HEK293T (cell line): ENCODE measurements at regions not wholly inside any gene's neighbourhood (a gene's known extent, or its start where the extent isn't known, plus 50 kb on each side); places are given as distances from the start of the nearest gene placed in this dataset.

Source experiments
- BHLHE40 ChIP-seq: fragments of 450-650 bp; IDR thresholded peaks from 2 replicates; pipeline ENCODE4 v1.6.1; 2016; ENCODE audit warnings: mild to moderate bottlenecking, moderate library complexity, borderline replicate concordance
- CTBP1 ChIP-seq: fragments of 450-650 bp; IDR thresholded peaks from 2 replicates; pipeline ENCODE4 v1.6.1; 2016; ENCODE audit warnings: borderline replicate concordance
- ELF4 ChIP-seq: fragments of 450-650 bp; IDR thresholded peaks from 2 replicates; pipeline ENCODE4 v1.6.1; 2017; ENCODE audit warnings: antibody characterized with exemption
- HDGF ChIP-seq: fragments of 450-650 bp; IDR thresholded peaks from 2 replicates; pipeline ENCODE4 v1.6.1; 2017; ENCODE audit warnings: antibody characterized with exemption, borderline replicate concordance
- LEF1 ChIP-seq: fragments of 450-650 bp; IDR thresholded peaks from 2 replicates; pipeline ENCODE4 v1.6.1; 2017; ENCODE audit warnings: mild to moderate bottlenecking, borderline replicate concordance
- SP1 ChIP-seq: fragments of 450-650 bp; IDR thresholded peaks from 2 replicates; pipeline ENCODE4 v1.6.1; 2017
- SUZ12 ChIP-seq: fragments of 450-650 bp; IDR thresholded peaks from 2 replicates; pipeline ENCODE4 v1.6.1; 2016; ENCODE audit warnings: mild to moderate bottlenecking
- TARDBP ChIP-seq: fragments of 450-650 bp; IDR thresholded peaks from 2 replicates; pipeline ENCODE4 v1.6.1; 2016
- TF ChIP-seq, protein P1 (sequence below): fragments of 450-650 bp; IDR thresholded peaks from 2 replicates; pipeline ENCODE4 v1.6.1; 2016

DNA sequence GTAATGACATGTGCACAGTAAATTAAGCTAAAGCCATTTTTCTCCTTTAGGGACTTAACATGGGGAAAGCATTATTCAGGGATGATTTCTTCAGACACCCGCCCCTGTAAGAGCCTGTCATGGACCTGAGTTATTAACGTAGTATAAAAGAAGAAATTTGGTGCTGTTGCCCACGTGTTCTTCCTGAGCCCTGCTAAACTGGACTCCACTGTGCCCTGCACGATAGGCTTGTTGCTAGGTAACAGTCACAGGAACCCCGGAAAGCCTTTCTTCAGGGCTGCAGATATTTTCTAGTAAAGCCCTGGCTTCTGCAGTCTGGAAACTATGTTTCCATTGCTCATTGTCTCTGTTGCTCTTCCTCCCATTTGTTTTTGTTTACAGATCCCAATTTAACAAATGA is 157.9 kb downstream of the LRRC30 start:
- TF ChIP-seq ELF4 (no peak), TARDBP (no peak), LEF1 (no peak), SP1 (no peak), CTBP1 (no peak), HDGF (no peak), SUZ12 (no peak), BHLHE40 (no peak)
- TF ChIP-seq, protein P1, sequence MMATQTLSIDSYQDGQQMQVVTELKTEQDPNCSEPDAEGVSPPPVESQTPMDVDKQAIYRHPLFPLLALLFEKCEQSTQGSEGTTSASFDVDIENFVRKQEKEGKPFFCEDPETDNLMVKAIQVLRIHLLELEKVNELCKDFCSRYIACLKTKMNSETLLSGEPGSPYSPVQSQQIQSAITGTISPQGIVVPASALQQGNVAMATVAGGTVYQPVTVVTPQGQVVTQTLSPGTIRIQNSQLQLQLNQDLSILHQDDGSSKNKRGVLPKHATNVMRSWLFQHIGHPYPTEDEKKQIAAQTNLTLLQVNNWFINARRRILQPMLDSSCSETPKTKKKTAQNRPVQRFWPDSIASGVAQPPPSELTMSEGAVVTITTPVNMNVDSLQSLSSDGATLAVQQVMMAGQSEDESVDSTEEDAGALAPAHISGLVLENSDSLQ, result no peak
